ENCODE measurements at regions not wholly inside any gene's neighbourhood (a gene's known extent, or its start where the extent isn't known, plus 50 kb on each side); places are given as distances from the start of the nearest gene placed in this dataset.
A peak's percentile ranks its signal among the peaks of the same experiment; 100 is the strongest.

- H3K4me2 ChIP-seq (ENCODE audit: low read length): no peak overlapping the region
- no peak overlapping the region for H4K8ac ChIP-seq (ENCODE audit: low read depth, low read length)
- H2BK5ac ChIP-seq (ENCODE audit: low read depth, low read length, poor library complexity): no peak overlapping the region
- no peaks in the 10 kb centered on the region for H3K27me3 ChIP-seq (ENCODE audit: insufficient read depth, low read length)
- no peaks in the 10 kb centered on the region for H3K9me3 ChIP-seq (ENCODE audit: insufficient read depth, low read depth, low read length)
- no peaks in the 10 kb centered on the region for H3K79me2 ChIP-seq (ENCODE audit: control insufficient read depth, insufficient read depth, low read length, poor library complexity)
- no peaks in the 10 kb centered on the region for H3K79me1 ChIP-seq (ENCODE audit: low read length)
- no peaks in the 10 kb centered on the region for H3K36me3 ChIP-seq (ENCODE audit: control insufficient read depth in 1 of 2, insufficient read depth in 2 of 2, low read length in 2 of 2)
- no peak overlapping the region for H3K4ac ChIP-seq (ENCODE audit: low read depth, low read length)
- H2BK120ac ChIP-seq (ENCODE audit: insufficient read depth, low read length, poor library complexity): no peak overlapping the region
- no peak overlapping the region for H3K14ac ChIP-seq (ENCODE audit: low read length)
- no peak overlapping the region for H3K9ac ChIP-seq (ENCODE audit: low read length)
- no peak overlapping the region for H2AFZ ChIP-seq (ENCODE audit: insufficient read depth, low read length, poor library complexity)
- no peak overlapping the region for H3K18ac ChIP-seq (ENCODE audit: low read length)
- no peak overlapping the region for H3K23ac ChIP-seq (ENCODE audit: low read length)
- H2AK5ac ChIP-seq (ENCODE audit: low read length): no peak overlapping the region
- WGBS (ENCODE audit: extremely low coverage, insufficient coverage, insufficient read length): no CpG with 5 or more reads among the region's 9 CpGs
- no peak overlapping the region for H3K4me3 ChIP-seq (ENCODE audit: low read depth, low read length)
- H4K12ac ChIP-seq (ENCODE audit: low read depth, low read length): no peak overlapping the region
- H4K91ac ChIP-seq (ENCODE audit: low read depth, low read length): no peak overlapping the region
- no peaks in the 10 kb centered on the region for H3K4me1 ChIP-seq (ENCODE audit: control insufficient read depth in 1 of 2, insufficient read depth in 2 of 2, low read length in 2 of 2)
- H3K27ac ChIP-seq (ENCODE audit: low read depth, low read length): no peak overlapping the region
- DNase-seq: peak in 1 of 2 donors; percentile 3
- H2BK12ac ChIP-seq (ENCODE audit: low read length): no peak overlapping the region
These were observed 577.7 kb downstream of the SLC16A7 start for GRCh38 chr12:60173224-60174170.

- no peaks in the 10 kb centered on the region for H3K79me1 ChIP-seq (ENCODE audit: low read length)
These were observed 578.6 kb downstream of the SLC16A7 start for GRCh38 chr12:60174476-60174875.

DNA sequence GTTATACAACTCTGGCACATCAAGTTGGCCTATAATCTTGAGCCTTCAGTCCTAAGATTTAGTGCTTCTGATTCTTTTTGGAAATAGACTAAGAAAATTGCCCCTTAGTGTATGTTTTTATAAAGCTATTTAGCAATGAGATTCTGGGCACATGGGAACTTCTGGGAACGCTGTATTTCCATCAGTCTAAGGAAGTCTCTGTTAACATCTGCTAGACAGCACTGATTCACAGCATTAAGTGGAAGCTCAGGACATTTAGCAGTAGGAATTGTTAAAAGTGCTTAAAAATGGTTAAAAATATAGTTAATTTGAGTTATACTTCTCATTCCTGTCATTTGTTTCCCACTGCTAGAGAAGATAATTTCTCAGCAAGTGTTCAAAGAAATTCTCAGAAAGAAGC, 579.1 kb downstream of the SLC16A7 start:
- Histone ChIP-seq H2BK5ac (ENCODE audit: low read depth, low read length, poor library complexity) (no peak overlapping the region), H4K8ac (ENCODE audit: low read depth, low read length) (no peak overlapping the region), H3K79me1 (ENCODE audit: low read length) (no peaks in the 10 kb centered on the region), H3K18ac (ENCODE audit: low read length) (no peak overlapping the region), H3K79me2 (ENCODE audit: control insufficient read depth, insufficient read depth, low read length, poor library complexity) (no peaks in the 10 kb centered on the region), H3K27ac (ENCODE audit: low read depth, low read length) (no peak overlapping the region), H3K23ac (ENCODE audit: low read length) (no peak overlapping the region), H3K4me1 (ENCODE audit: control insufficient read depth in 1 of 2, insufficient read depth in 2 of 2, low read length in 2 of 2) (no peaks in the 10 kb centered on the region), H4K12ac (ENCODE audit: low read depth, low read length) (no peak overlapping the region), H3K9me3 (ENCODE audit: insufficient read depth, low read depth, low read length) (no peaks in the 10 kb centered on the region), H3K4me2 (ENCODE audit: low read length) (no peak overlapping the region), H3K36me3 (ENCODE audit: control insufficient read depth in 1 of 2, insufficient read depth in 2 of 2, low read length in 2 of 2) (no peaks in the 10 kb centered on the region), H2AK5ac (ENCODE audit: low read length) (no peak overlapping the region), H3K27me3 (ENCODE audit: insufficient read depth, low read length) (no peaks in the 10 kb centered on the region), H3K9ac (ENCODE audit: low read length) (no peak overlapping the region), H3K4ac (ENCODE audit: low read depth, low read length) (no peak overlapping the region), H2BK120ac (ENCODE audit: insufficient read depth, low read length, poor library complexity) (no peak overlapping the region), H3K14ac (ENCODE audit: low read length) (no peak overlapping the region), H2BK12ac (ENCODE audit: low read length) (no peak overlapping the region), H3K4me3 (ENCODE audit: low read depth, low read length) (no peak overlapping the region), H4K91ac (ENCODE audit: low read depth, low read length) (no peak overlapping the region), H2AFZ (ENCODE audit: insufficient read depth, low read length, poor library complexity) (no peak overlapping the region)
- no peak for DNase-seq
- no CpG with 5 or more reads among the region's 1 CpG for WGBS (ENCODE audit: extremely low coverage, insufficient coverage, insufficient read length)

More at GRCh38 chr12:60174476-60174875, 578.6 kb downstream of the SLC16A7 start:
- Histone ChIP-seq H3K23ac (ENCODE audit: low read length) (no peak overlapping the region), H3K18ac (ENCODE audit: low read length) (no peak overlapping the region), H4K91ac (ENCODE audit: low read depth, low read length) (no peak overlapping the region), H3K9ac (ENCODE audit: low read length) (no peak overlapping the region), H4K8ac (ENCODE audit: low read depth, low read length) (no peak overlapping the region), H3K4me3 (ENCODE audit: low read depth, low read length) (no peak overlapping the region), H3K36me3 (ENCODE audit: control insufficient read depth in 1 of 2, insufficient read depth in 2 of 2, low read length in 2 of 2) (no peaks in the 10 kb centered on the region), H2AFZ (ENCODE audit: insufficient read depth, low read length, poor library complexity) (no peak overlapping the region), H2BK120ac (ENCODE audit: insufficient read depth, low read length, poor library complexity) (no peak overlapping the region), H3K14ac (ENCODE audit: low read length) (no peak overlapping the region), H2AK5ac (ENCODE audit: low read length) (no peak overlapping the region), H3K27me3 (ENCODE audit: insufficient read depth, low read length) (no peaks in the 10 kb centered on the region), H3K4me1 (ENCODE audit: control insufficient read depth in 1 of 2, insufficient read depth in 2 of 2, low read length in 2 of 2) (no peaks in the 10 kb centered on the region), H4K12ac (ENCODE audit: low read depth, low read length) (no peak overlapping the region), H3K27ac (ENCODE audit: low read depth, low read length) (no peak overlapping the region), H2BK12ac (ENCODE audit: low read length) (no peak overlapping the region), H3K4ac (ENCODE audit: low read depth, low read length) (no peak overlapping the region), H3K4me2 (ENCODE audit: low read length) (no peak overlapping the region), H3K79me2 (ENCODE audit: control insufficient read depth, insufficient read depth, low read length, poor library complexity) (no peaks in the 10 kb centered on the region), H3K9me3 (ENCODE audit: insufficient read depth, low read depth, low read length) (no peaks in the 10 kb centered on the region), H2BK5ac (ENCODE audit: low read depth, low read length, poor library complexity) (no peak overlapping the region)
- no peak for DNase-seq

DNA sequence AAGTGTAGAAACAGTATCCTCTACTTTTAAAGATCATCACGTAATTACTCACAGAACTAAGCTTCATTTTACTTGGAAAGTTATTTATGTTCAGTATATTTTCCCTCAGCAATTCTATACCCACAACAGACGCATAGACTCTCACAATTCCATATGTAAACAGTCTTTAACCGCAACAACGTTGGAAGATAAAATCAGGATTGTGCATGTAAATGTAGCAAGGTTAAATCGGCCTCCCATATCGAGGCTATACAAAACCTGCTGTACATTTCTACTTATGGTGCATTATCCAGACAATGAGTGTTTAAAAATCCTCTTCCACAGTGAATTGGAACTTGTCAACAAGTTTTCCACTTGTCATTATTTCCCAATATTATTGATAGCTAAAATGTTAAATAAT, 581.1 kb downstream of the SLC16A7 start:
- H2BK5ac ChIP-seq (ENCODE audit: low read depth, low read length, poor library complexity): no peak overlapping the region

More for the DNA sequence above, 581.1 kb downstream of the SLC16A7 start:
- no peak overlapping the region for H3K14ac ChIP-seq (ENCODE audit: low read length)
- H3K4ac ChIP-seq (ENCODE audit: low read depth, low read length): no peak overlapping the region
- H3K9me3 ChIP-seq (ENCODE audit: insufficient read depth, low read depth, low read length): no peaks in the 10 kb centered on the region
- no CpG with 5 or more reads among the region's 6 CpGs for WGBS (ENCODE audit: extremely low coverage, insufficient coverage, insufficient read length)
- H3K4me2 ChIP-seq (ENCODE audit: low read length): no peak overlapping the region
- H2BK120ac ChIP-seq (ENCODE audit: insufficient read depth, low read length, poor library complexity): no peak overlapping the region
- no peak overlapping the region for H2BK12ac ChIP-seq (ENCODE audit: low read length)
- H3K27ac ChIP-seq (ENCODE audit: low read depth, low read length): no peak overlapping the region
- no peak overlapping the region for H2AFZ ChIP-seq (ENCODE audit: insufficient read depth, low read length, poor library complexity)
- no peaks in the 10 kb centered on the region for H3K36me3 ChIP-seq (ENCODE audit: control insufficient read depth in 1 of 2, insufficient read depth in 2 of 2, low read length in 2 of 2)
- H3K79me2 ChIP-seq (ENCODE audit: control insufficient read depth, insufficient read depth, low read length, poor library complexity): no peaks in the 10 kb centered on the region
- no peak overlapping the region for H3K23ac ChIP-seq (ENCODE audit: low read length)
- H3K4me1 ChIP-seq (ENCODE audit: control insufficient read depth in 1 of 2, insufficient read depth in 2 of 2, low read length in 2 of 2): no peaks in the 10 kb centered on the region
- H4K8ac ChIP-seq (ENCODE audit: low read depth, low read length): no peak overlapping the region
- H3K4me3 ChIP-seq (ENCODE audit: low read depth, low read length): no peak overlapping the region
- no peak overlapping the region for H2AK5ac ChIP-seq (ENCODE audit: low read length)
- no peak for DNase-seq
- no peak overlapping the region for H3K9ac ChIP-seq (ENCODE audit: low read length)
- no peaks in the 10 kb centered on the region for H3K79me1 ChIP-seq (ENCODE audit: low read length)
- no peak overlapping the region for H4K12ac ChIP-seq (ENCODE audit: low read depth, low read length)
- no peak overlapping the region for H4K91ac ChIP-seq (ENCODE audit: low read depth, low read length)
- H3K27me3 ChIP-seq (ENCODE audit: insufficient read depth, low read length): no peaks in the 10 kb centered on the region
- no peak overlapping the region for H3K18ac ChIP-seq (ENCODE audit: low read length)

Measured in trophoblast cell (in vitro differentiated cells and primary cell).